Uterus (tissue), 3 donors: ENCODE measurements at regions not wholly inside any gene's neighbourhood (a gene's known extent, or its start where the extent isn't known, plus 50 kb on each side); places are given as distances from the start of the nearest gene placed in this dataset.

ENCODE experiments used
- DNase-seq, 2 donors: peaks; one replicate each; pipeline ENCODE4 v3.0.0-alpha.2; 2019 to 2020
- H3K27ac ChIP-seq, 2 donors: fragments of 200-600 bp; sonication (generic); 1 replicate in 1 of 2; 2 replicates in 1 of 2; pipeline ENCODE4 v1.5.1; 2016 to 2018
- H3K27me3 ChIP-seq, 2 donors: fragments of 200-600 bp; sonication (generic); one replicate each; pipeline ENCODE4 v1.5.1; 2018 to 2019; ENCODE audit warnings: control low read depth in 1 of 2
- H3K36me3 ChIP-seq, 2 donors: fragments of 200-600 bp; sonication (generic); one replicate each; pipeline ENCODE4 v1.5.1; 2019; ENCODE audit warnings: control low read depth in 1 of 2
- H3K4me1 ChIP-seq, 2 donors: fragments of 200-600 bp; sonication (generic); one replicate each; pipeline ENCODE4 v1.5.1; 2018 to 2019; ENCODE audit warnings: control low read depth in 1 of 2
- H3K4me3 ChIP-seq, 2 donors: fragments of 200-600 bp; sonication (generic); 1 replicate in 1 of 2; 2 replicates in 1 of 2; pipeline ENCODE4 v1.5.1; 2018 to 2019; ENCODE audit warnings: mild to moderate bottlenecking in 1 of 2
- H3K9me3 ChIP-seq, 2 donors: fragments of 200-600 bp; sonication (generic); one replicate each; pipeline ENCODE4 v1.5.1; 2019; ENCODE audit warnings: control low read depth in 1 of 2
- CTCF ChIP-seq, 4 experiments: fragments of 200-600 bp in 2 of 4; fragments of 450-650 bp in 2 of 4; sonication (generic) in 2 of 4; IDR thresholded peaks; one replicate each; pipeline ENCODE4 v1.5.1; 2016 to 2019; ENCODE audit warnings: antibody characterized with exemption in 4 of 4, mild to moderate bottlenecking in 2 of 4, moderate library complexity in 1 of 4
- POLR2A ChIP-seq, 2 donors: fragments of 450-650 bp; IDR thresholded peaks; one replicate each; pipeline ENCODE4 v1.6.1; 2016; ENCODE audit warnings: antibody characterized with exemption in 2 of 2, mild to moderate bottlenecking in 1 of 2, moderate library complexity in 1 of 2
- intact Hi-C: fragments of 100-400 bp; cut with DNase I; formaldehyde crosslinking; loops from one replicate; pipeline ENCODE4 v1.15.1; 2023; ENCODE audit warnings: low total_unique reads
- donor health status: DM: yes; HTN: yes; CAD: no.

GRCh38 chr3:151979906-151980305 lies 106.5 kb downstream of the SUCNR1 start:
- no peak for DNase-seq
- H3K9me3 ChIP-seq, result no peaks in the 10 kb centered on the region
- no peaks in the 10 kb centered on the region for H3K36me3 ChIP-seq
- H3K4me1 ChIP-seq, result no peaks in the 10 kb centered on the region
- H3K27me3 ChIP-seq, result no peaks in the 10 kb centered on the region
- TF ChIP-seq POLR2A (IDR thresholded peaks at IDR 0.05), result no peak
- TF ChIP-seq CTCF (IDR thresholded peaks at IDR 0.05), result no peak
- peak overlapping the region in 1 of 2 donors; percentile 42 for H3K27ac ChIP-seq
- no peak overlapping the region for H3K4me3 ChIP-seq
- intact Hi-C loops, result no loop called here

GRCh38 chr3:151983538-151983937 lies 110.1 kb downstream of the SUCNR1 start:
- H3K4me1 ChIP-seq, result no peaks in the 10 kb centered on the region
- no peaks in the 10 kb centered on the region for H3K9me3 ChIP-seq
- H3K27ac ChIP-seq, result no peak overlapping the region
- no peaks in the 10 kb centered on the region for H3K36me3 ChIP-seq
- intact Hi-C loops, result no loop called here
- no peaks in the 10 kb centered on the region for H3K27me3 ChIP-seq
- TF ChIP-seq POLR2A (IDR thresholded peaks at IDR 0.05) (no peak), CTCF (IDR thresholded peaks at IDR 0.05) (no peak)
- no peak overlapping the region for H3K4me3 ChIP-seq
- DNase-seq, result no peak

GRCh38 chr3:151985787-151986430 lies 112.5 kb downstream of the SUCNR1 start:
- Histone ChIP-seq H3K4me3 (no peak overlapping the region), H3K36me3 (no peaks in the 10 kb centered on the region), H3K9me3 (no peaks in the 10 kb centered on the region), H3K27ac (no peak overlapping the region), H3K27me3 (no peaks in the 10 kb centered on the region), H3K4me1 (no peaks in the 10 kb centered on the region)
- intact Hi-C loops, result no loop called here
- DNase-seq, result no peak
- TF ChIP-seq CTCF (IDR thresholded peaks at IDR 0.05) (no peak), POLR2A (IDR thresholded peaks at IDR 0.05) (no peak)

GRCh38 chr3:151987893-151988292 lies 114.5 kb downstream of the SUCNR1 start:
- no peaks in the 10 kb centered on the region for H3K4me1 ChIP-seq
- H3K36me3 ChIP-seq, result no peaks in the 10 kb centered on the region
- H3K9me3 ChIP-seq, result no peaks in the 10 kb centered on the region
- H3K4me3 ChIP-seq, result no peak overlapping the region
- TF ChIP-seq POLR2A (IDR thresholded peaks at IDR 0.05) (no peak), CTCF (IDR thresholded peaks at IDR 0.05) (no peak)
- no peak for DNase-seq
- intact Hi-C loops, result no loop called here
- no peak overlapping the region for H3K27ac ChIP-seq
- no peaks in the 10 kb centered on the region for H3K27me3 ChIP-seq

GRCh38 chr3:151989621-151990020 lies 116.2 kb downstream of the SUCNR1 start:
- no peak for TF ChIP-seq CTCF (IDR thresholded peaks at IDR 0.05)
- no peak for TF ChIP-seq POLR2A (IDR thresholded peaks at IDR 0.05)
- DNase-seq, result no peak
- H3K9me3 ChIP-seq, result no peaks in the 10 kb centered on the region
- no peaks in the 10 kb centered on the region for H3K4me1 ChIP-seq
- H3K27ac ChIP-seq, result no peak overlapping the region
- intact Hi-C loops, result no loop called here
- no peaks in the 10 kb centered on the region for H3K36me3 ChIP-seq
- H3K27me3 ChIP-seq, result no peaks in the 10 kb centered on the region
- no peak overlapping the region for H3K4me3 ChIP-seq
